Keratinocyte (primary cell): ENCODE measurements at regions not wholly inside any gene's neighbourhood (a gene's known extent, or its start where the extent isn't known, plus 50 kb on each side); places are given as distances from the start of the nearest gene placed in this dataset.

ENCODE experiments used
- DNase-seq: peaks from one replicate; pipeline ENCODE4 v3.0.0-alpha.2; 2011; ENCODE audit warnings: low read depth, missing footprints, low spot score
- FAIRE-seq: peaks from 2 replicates; lab custom pipeline; 2011; peaks lifted over from hg19 to GRCh38; lab: Jason Lieb, UNC
- H2AFZ ChIP-seq: 2 replicates; pipeline ENCODE4 v1.6.0; 2012; ENCODE audit warnings: low read length, control low read depth, inconsistent platforms; ENCODE audit not compliant: control insufficient read depth
- H3K27ac ChIP-seq: 2 replicates; pipeline ENCODE4 v1.5.1; 2011; ENCODE audit warnings: low read length; ENCODE audit not compliant: control insufficient read depth, insufficient read depth
- H3K27me3 ChIP-seq: 3 replicates; pipeline ENCODE4 v1.6.0; 2011; ENCODE audit warnings: low read length; ENCODE audit not compliant: control insufficient read depth, insufficient read depth; ENCODE audit errors: extremely low read depth
- H3K36me3 ChIP-seq, 2 experiments: 2 replicates in 1 of 2; 3 replicates in 1 of 2; pipeline ENCODE4 v1.5.1; 2011; ENCODE audit warnings: low read length in 2 of 2, mild to moderate bottlenecking in 1 of 2; ENCODE audit not compliant: control insufficient read depth in 2 of 2, insufficient read depth in 2 of 2; ENCODE audit errors: extremely low read depth in 1 of 2
- H3K4me1 ChIP-seq: 3 replicates; pipeline ENCODE4 v1.5.1; 2011; ENCODE audit warnings: low read length; ENCODE audit not compliant: control insufficient read depth, insufficient read depth; ENCODE audit errors: extremely low read depth
- H3K4me2 ChIP-seq: 3 replicates; pipeline ENCODE4 v1.6.0; 2011; ENCODE audit warnings: low read depth, low read length; ENCODE audit not compliant: control insufficient read depth, insufficient read depth; ENCODE audit errors: extremely low read depth
- H3K4me3 ChIP-seq, 3 experiments: fragments of 200-600 bp in 1 of 3; sonication (generic) in 1 of 3; 2 replicates in 2 of 3; 3 replicates in 1 of 3; pipeline ENCODE4 v1.5.1; 2011 to 2016; ENCODE audit warnings: low read length in 3 of 3, mild to moderate bottlenecking in 3 of 3, control low read depth in 2 of 3, inconsistent platforms in 1 of 3, low read depth in 1 of 3, mixed read lengths in 1 of 3, mixed run types in 1 of 3, moderate library complexity in 1 of 3; ENCODE audit not compliant: control insufficient read depth in 2 of 3, insufficient read depth in 2 of 3; ENCODE audit errors: extremely low read depth in 1 of 3
- H3K79me2 ChIP-seq: 2 replicates; pipeline ENCODE4 v1.6.0; 2012; ENCODE audit warnings: low read length; ENCODE audit not compliant: control insufficient read depth, insufficient read depth
- H3K9ac ChIP-seq: 3 replicates; pipeline ENCODE4 v1.6.0; 2011; ENCODE audit warnings: low read length; ENCODE audit not compliant: control insufficient read depth, insufficient read depth; ENCODE audit errors: extremely low read depth
- H3K9me1 ChIP-seq: 3 replicates; pipeline ENCODE4 v1.6.0; 2011; ENCODE audit warnings: low read length; ENCODE audit not compliant: control insufficient read depth, insufficient read depth; ENCODE audit errors: extremely low read depth
- H3K9me3 ChIP-seq: 2 replicates; pipeline ENCODE4 v1.5.1; 2012; ENCODE audit warnings: low read depth, low read length; ENCODE audit not compliant: control insufficient read depth
- H4K20me1 ChIP-seq: 3 replicates; pipeline ENCODE4 v1.6.0; 2011; ENCODE audit warnings: low read length; ENCODE audit not compliant: control insufficient read depth, insufficient read depth; ENCODE audit errors: extremely low read depth
- CTCF ChIP-seq, 3 experiments: IDR thresholded peaks in 1 of 3; conservative IDR thresholded peaks in 1 of 3; optimal IDR thresholded peaks in 1 of 3; 2 replicates in 2 of 3; 3 replicates in 1 of 3; pipeline versions ENCODE3 to v1.5.1; 2011; ENCODE audit warnings: low read length in 3 of 3, mild to moderate bottlenecking in 3 of 3, moderate library complexity in 2 of 3, control low read depth in 1 of 3, inconsistent platforms in 1 of 3; ENCODE audit not compliant: insufficient read depth in 2 of 3; ENCODE audit errors: extremely low read depth in 1 of 3
- EZH2 ChIP-seq: IDR thresholded peaks from one replicate; pipeline ENCODE4 v1.6.1; 2012; ENCODE audit warnings: inconsistent platforms, mild to moderate bottlenecking, low read length, moderate library complexity
- dilution Hi-C: fragments of 300-500 bp; cut with MboI; formaldehyde crosslinking; loops from one replicate; pipeline ENCODE4 v1.7.0; 2020; ENCODE audit warnings: low sequenced_read_pairs; ENCODE audit not compliant: extremely low pct_ligation_motif_present

- no peak overlapping the region for H2AFZ ChIP-seq
- H3K4me3 ChIP-seq, result no peak overlapping the region
- DNase-seq (no peak), FAIRE-seq (no peak)
- H4K20me1 ChIP-seq, result no peaks in the 10 kb centered on the region
- no peak for TF ChIP-seq EZH2
- no peak for TF ChIP-seq CTCF (optimal IDR thresholded peaks at IDR 0.05 in 1 of 3, IDR thresholded peaks at IDR 0.05 in 1 of 3, conservative IDR thresholded peaks at IDR 0.05 in 1 of 3; ENCODE audit: extremely low read depth in 1 of 3, insufficient read depth in 2 of 3, low read length in 3 of 3)
- no peak overlapping the region for H3K9ac ChIP-seq
- no peak overlapping the region for H3K4me2 ChIP-seq
- no peaks in the 10 kb centered on the region for H3K27me3 ChIP-seq
- H3K9me3 ChIP-seq, result no peaks in the 10 kb centered on the region
- no peak overlapping the region for H3K27ac ChIP-seq
- H3K79me2 ChIP-seq, result no peaks in the 10 kb centered on the region
- no peaks in the 10 kb centered on the region for H3K9me1 ChIP-seq
- H3K4me1 ChIP-seq, result no peaks in the 10 kb centered on the region
- dilution Hi-C loops, result no loop called here
- no peaks in the 10 kb centered on the region for H3K36me3 ChIP-seq
Measured at GRCh38 chr13:107005577-107005976, 437.6 kb upstream of the ARGLU1 start.

DNA sequence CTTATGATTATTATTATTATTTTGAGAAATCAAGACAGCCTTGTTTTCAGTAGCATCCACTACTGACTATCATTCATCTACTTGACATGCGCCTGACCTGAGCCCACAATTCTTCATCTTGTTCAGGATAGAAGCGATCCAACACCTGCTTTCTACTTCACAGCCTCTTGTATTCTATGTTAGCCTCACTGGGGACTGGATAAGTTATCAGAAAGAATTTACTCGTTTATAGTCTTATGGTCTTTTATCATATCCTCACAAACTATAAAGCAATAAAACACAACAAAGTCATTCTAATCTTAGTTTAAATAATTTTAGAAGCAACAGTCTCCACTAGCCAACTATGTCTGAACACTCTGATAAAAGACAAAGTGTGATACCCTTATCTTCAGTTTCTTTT is 436.0 kb upstream of the ARGLU1 start:
- no peak overlapping the region for H3K9ac ChIP-seq

More for the DNA sequence above, 436.0 kb upstream of the ARGLU1 start:
- no peaks in the 10 kb centered on the region for H4K20me1 ChIP-seq
- no peak overlapping the region for H2AFZ ChIP-seq
- no peaks in the 10 kb centered on the region for H3K9me3 ChIP-seq
- DNase-seq (no peak), FAIRE-seq (no peak)
- no peak for TF ChIP-seq EZH2
- TF ChIP-seq CTCF (optimal IDR thresholded peaks at IDR 0.05 in 1 of 3, IDR thresholded peaks at IDR 0.05 in 1 of 3, conservative IDR thresholded peaks at IDR 0.05 in 1 of 3; ENCODE audit: extremely low read depth in 1 of 3, insufficient read depth in 2 of 3, low read length in 3 of 3), result no peak
- dilution Hi-C loops, result no loop called here
- H3K4me3 ChIP-seq, result no peak overlapping the region
- no peaks in the 10 kb centered on the region for H3K36me3 ChIP-seq
- no peaks in the 10 kb centered on the region for H3K4me1 ChIP-seq
- H3K27me3 ChIP-seq, result no peaks in the 10 kb centered on the region
- no peak overlapping the region for H3K4me2 ChIP-seq
- H3K79me2 ChIP-seq, result no peaks in the 10 kb centered on the region
- no peak overlapping the region for H3K27ac ChIP-seq
- no peaks in the 10 kb centered on the region for H3K9me1 ChIP-seq
